Neural cell (in vitro differentiated cells): ENCODE measurements at regions not wholly inside any gene's neighbourhood (a gene's known extent, or its start where the extent isn't known, plus 50 kb on each side); places are given as distances from the start of the nearest gene placed in this dataset.

ENCODE experiments used
- H2AFZ ChIP-seq: fragments of 200-600, 300-800 bp; sonication (generic), shearing (Covaris generic); 2 replicates; pipeline ENCODE4 v1.6.0; 2014; ENCODE audit warnings: low read depth, mild to moderate bottlenecking, antibody characterized with exemption, low read length, moderate library complexity
- H3F3A ChIP-seq: fragments of 200-600 bp; shearing (Covaris generic); 2 replicates; pipeline ENCODE4 v1.6.1; 2016; ENCODE audit warnings: mild to moderate bottlenecking, moderate library complexity, mixed read lengths, antibody characterized with exemption, low read length; ENCODE audit not compliant: insufficient read depth, poor library complexity, severe bottlenecking
- H3K27ac ChIP-seq: fragments of 200-600, 300-800 bp; sonication (generic), shearing (Covaris generic); 2 replicates; pipeline ENCODE4 v1.5.1; 2014; ENCODE audit warnings: mild to moderate bottlenecking, low read length, moderate library complexity
- H3K27me3 ChIP-seq: fragments of 300-800, 200-600 bp; sonication (generic), shearing (Covaris generic); 2 replicates; pipeline ENCODE4 v1.6.0; 2014; ENCODE audit warnings: mild to moderate bottlenecking, low read depth, low read length, moderate library complexity; ENCODE audit not compliant: insufficient read depth
- H3K36me3 ChIP-seq: fragments of 300-800, 200-600 bp; sonication (generic), shearing (Covaris generic); 2 replicates; pipeline ENCODE4 v1.5.1; 2014; ENCODE audit warnings: mild to moderate bottlenecking, antibody characterized with exemption, low read length, moderate library complexity; ENCODE audit not compliant: insufficient read depth
- H3K4me2 ChIP-seq: fragments of 300-800, 200-600 bp; sonication (generic), shearing (Covaris generic); 2 replicates; pipeline ENCODE4 v1.6.0; 2014; ENCODE audit warnings: mild to moderate bottlenecking, low read length
- H3K4me3 ChIP-seq: fragments of 300-800, 200-600 bp; sonication (generic), shearing (Covaris generic); 2 replicates; pipeline ENCODE4 v1.5.1; 2014; ENCODE audit warnings: mild to moderate bottlenecking, low read length, moderate library complexity
- H3K79me2 ChIP-seq: fragments of 200-600 bp; shearing (Covaris generic); replicated peaks from 2 replicates; pipeline ENCODE4 v1.6.0; 2014; ENCODE audit warnings: mild to moderate bottlenecking, low read length, moderate library complexity; ENCODE audit not compliant: insufficient read depth
- H3K9ac ChIP-seq: fragments of 300-800, 200-600 bp; sonication (generic), shearing (Covaris generic); 2 replicates; pipeline ENCODE4 v1.6.1; 2016; ENCODE audit warnings: mild to moderate bottlenecking, low read length, mixed read lengths
- H3K9me2 ChIP-seq: fragments of 200-600 bp; shearing (Covaris generic); 2 replicates; pipeline ENCODE4 v1.6.1; 2016; ENCODE audit warnings: mild to moderate bottlenecking, low read length, mixed read lengths; ENCODE audit not compliant: insufficient read depth
- H3K9me3 ChIP-seq: fragments of 200-600, 300-800 bp; sonication (generic), shearing (Covaris generic); 2 replicates; pipeline ENCODE4 v1.6.1; 2016; ENCODE audit warnings: mild to moderate bottlenecking, mixed run types, low read length, moderate library complexity, mixed read lengths
- H4K20me1 ChIP-seq: fragments of 200-600 bp; shearing (Covaris generic); 2 replicates; pipeline ENCODE4 v1.6.1; 2016; ENCODE audit warnings: mild to moderate bottlenecking, mixed run types; ENCODE audit not compliant: insufficient read depth
- EP300 ChIP-seq: fragments of 450-650 bp; conservative IDR thresholded peaks from 2 replicates; pipeline ENCODE4 v1.6.1; 2014; ENCODE audit warnings: antibody characterized with exemption, mild to moderate bottlenecking, moderate library complexity; ENCODE audit not compliant: poor library complexity, severe bottlenecking
- EZH2 ChIP-seq: fragments of 200-600, 300-800 bp; shearing (Covaris generic), sonication (generic); IDR thresholded peaks from 2 replicates; pipeline ENCODE4 v1.6.1; 2014; ENCODE audit warnings: antibody characterized with exemption, low read length, borderline replicate concordance, mild to moderate bottlenecking; ENCODE audit not compliant: insufficient read depth, poor library complexity, severe bottlenecking
- MXI1 ChIP-seq: fragments of 450-650 bp; conservative IDR thresholded peaks from 2 replicates; pipeline ENCODE4 v1.6.1; 2014; ENCODE audit warnings: antibody characterized with exemption, mild to moderate bottlenecking; ENCODE audit not compliant: poor library complexity, severe bottlenecking
- POLR2AphosphoS5 ChIP-seq: IDR thresholded peaks from 2 replicates; pipeline ENCODE4 v1.6.1; 2012
- RAD21 ChIP-seq: fragments of 450-650 bp; conservative IDR thresholded peaks from 2 replicates; pipeline ENCODE4 v1.6.1; 2014; ENCODE audit warnings: antibody characterized with exemption, mild to moderate bottlenecking, moderate library complexity
- REST ChIP-seq: IDR thresholded peaks from 2 replicates; pipeline ENCODE4 v1.6.1; 2012; ENCODE audit warnings: borderline replicate concordance
- SMC3 ChIP-seq: fragments of 450-650 bp; conservative IDR thresholded peaks from 2 replicates; pipeline ENCODE4 v1.6.1; 2014; ENCODE audit warnings: antibody characterized with exemption, mild to moderate bottlenecking, moderate library complexity; ENCODE audit not compliant: poor library complexity
- TAF1 ChIP-seq: IDR thresholded peaks from 2 replicates; pipeline ENCODE4 v1.6.1; 2012; ENCODE audit warnings: low read depth

- Histone ChIP-seq H3K9me3 (peaks cover 1% of the 10 kb centered on the region), H3K9me2 (no peaks in the 10 kb centered on the region), H3F3A (no peaks in the 10 kb centered on the region), H4K20me1 (no peaks in the 10 kb centered on the region), H3K9ac (no peak overlapping the region), H2AFZ (no peak overlapping the region), H3K4me3 (no peak overlapping the region), H3K79me2 (no peaks in the 10 kb centered on the region), H3K4me2 (no peak overlapping the region), H3K27me3 (no peaks in the 10 kb centered on the region), H3K27ac (no peak overlapping the region), H3K36me3 (no peaks in the 10 kb centered on the region)
- TF ChIP-seq SMC3 (no peak), TAF1 (no peak), REST (no peak), EZH2 (no peak), EP300 (no peak), MXI1 (no peak)
Measured at GRCh38 chr7:67463316-67463715, 466.7 kb downstream of the TYW1 start.

GRCh38 chr7:67463983-67464382 is 467.4 kb downstream of the TYW1 start:
- Histone ChIP-seq H3K4me3 (no peak overlapping the region), H3K4me2 (no peak overlapping the region), H3K9me2 (no peaks in the 10 kb centered on the region), H3K36me3 (no peaks in the 10 kb centered on the region), H2AFZ (no peak overlapping the region), H4K20me1 (no peaks in the 10 kb centered on the region), H3K9me3 (peaks cover 3% of the 10 kb centered on the region), H3K79me2 (no peaks in the 10 kb centered on the region), H3K27me3 (no peaks in the 10 kb centered on the region), H3K27ac (no peak overlapping the region), H3F3A (no peaks in the 10 kb centered on the region), H3K9ac (no peak overlapping the region)
- no peak for TF ChIP-seq EP300
- no peak for TF ChIP-seq MXI1
- TF ChIP-seq RAD21 = no peak
- no peak for TF ChIP-seq EZH2
- TF ChIP-seq POLR2AphosphoS5 = no peak

GRCh38 chr7:67466109-67466508 is 469.5 kb downstream of the TYW1 start:
- no peaks in the 10 kb centered on the region for H4K20me1 ChIP-seq
- H3K36me3 ChIP-seq = no peaks in the 10 kb centered on the region

More at GRCh38 chr7:67466109-67466508, 469.5 kb downstream of the TYW1 start:
- no peaks in the 10 kb centered on the region for H3F3A ChIP-seq
- H3K9me3 ChIP-seq = peaks cover 3% of the 10 kb centered on the region
- no peaks in the 10 kb centered on the region for H3K27me3 ChIP-seq
- no peak overlapping the region for H3K27ac ChIP-seq
- TF ChIP-seq SMC3 = no peak
- TF ChIP-seq RAD21 = no peak
- TF ChIP-seq POLR2AphosphoS5 = no peak
- TF ChIP-seq REST = no peak
- no peaks in the 10 kb centered on the region for H3K79me2 ChIP-seq
- H3K9me2 ChIP-seq = no peaks in the 10 kb centered on the region
- H3K4me3 ChIP-seq = no peak overlapping the region
- no peak overlapping the region for H3K4me2 ChIP-seq
- H3K9ac ChIP-seq = no peak overlapping the region
- no peak overlapping the region for H2AFZ ChIP-seq
